BJ (cell line): ENCODE measurements at regions not wholly inside any gene's neighbourhood (a gene's known extent, or its start where the extent isn't known, plus 50 kb on each side); places are given as distances from the start of the nearest gene placed in this dataset.

Experiments used
- CTCF ChIA-PET: fragments of 350-600 bp; formaldehyde crosslinking; extraction: SDS; loops from one replicate; lab custom pipeline; 2021; ENCODE audit warnings: antibody characterized with exemption, inconsistent platforms; lab: Yijun Ruan, JAX
- POLR2A ChIA-PET: fragments of 300-600 bp; sonication (Branson Sonifier 250); formaldehyde crosslinking; extraction: SDS; loops from one replicate; lab custom pipeline; 2021; ENCODE audit warnings: antibody characterized with exemption; lab: Charles Lee
- DNase-seq: peaks from one replicate; pipeline ENCODE4 v3.0.0-alpha.2; 2011; ENCODE audit warnings: low read depth
- H3K27me3 ChIP-seq: 2 replicates; pipeline ENCODE4 v1.6.0; 2011; ENCODE audit warnings: low read length; ENCODE audit not compliant: control insufficient read depth, insufficient read depth
- H3K36me3 ChIP-seq: 2 replicates; pipeline ENCODE4 v1.5.1; 2011; ENCODE audit warnings: low read length; ENCODE audit not compliant: control insufficient read depth, insufficient read depth
- H3K4me3 ChIP-seq: 2 replicates; pipeline ENCODE4 v1.5.1; 2011; ENCODE audit warnings: low read depth, mild to moderate bottlenecking, control low read depth, low read length
- CTCF ChIP-seq: IDR thresholded peaks from 2 replicates; pipeline ENCODE4 v1.5.1; 2011; ENCODE audit warnings: low read depth, mild to moderate bottlenecking, control low read depth, inconsistent platforms, low read length, moderate library complexity; ENCODE audit not compliant: insufficient read depth

- Histone ChIP-seq H3K36me3 (no peaks in the 10 kb centered on the region), H3K4me3 (no peak overlapping the region), H3K27me3 (no peaks in the 10 kb centered on the region)
- POLR2A ChIA-PET = no interaction called here
- no peak for DNase-seq
- CTCF ChIA-PET = no interaction called here
- no peak for TF ChIP-seq CTCF
These were observed 793.5 kb upstream of the HS6ST1 start for GRCh38 chr2:129112181-129112580.

- no peaks in the 10 kb centered on the region for H3K36me3 ChIP-seq
- no peak for TF ChIP-seq CTCF
- POLR2A ChIA-PET = no interaction called here
- no peak overlapping the region for H3K4me3 ChIP-seq
- no peak for DNase-seq
- no peaks in the 10 kb centered on the region for H3K27me3 ChIP-seq
- CTCF ChIA-PET = interaction anchor here (0.7 kb wide), 1 partner anchor 61 kb away, joined by 3 read pairs; no protein-coding TSS in a partner anchor
These were observed 795.1 kb upstream of the HS6ST1 start for GRCh38 chr2:129113776-129114175.

GRCh38 chr2:129117434-129117833, 798.8 kb upstream of the HS6ST1 start:
- POLR2A ChIA-PET = no interaction called here
- no peak overlapping the region for H3K4me3 ChIP-seq
- DNase-seq = no peak
- no peaks in the 10 kb centered on the region for H3K36me3 ChIP-seq
- CTCF ChIA-PET = no interaction called here
- TF ChIP-seq CTCF = no peak
- no peaks in the 10 kb centered on the region for H3K27me3 ChIP-seq

- POLR2A ChIA-PET = no interaction called here
- no peak overlapping the region for H3K4me3 ChIP-seq
- CTCF ChIA-PET = no interaction called here
- H3K27me3 ChIP-seq = no peaks in the 10 kb centered on the region
- no peaks in the 10 kb centered on the region for H3K36me3 ChIP-seq
- no peak for TF ChIP-seq CTCF
- no peak for DNase-seq
These were observed 799.6 kb upstream of the HS6ST1 start for GRCh38 chr2:129118296-129118695.

- CTCF ChIA-PET = no interaction called here
- POLR2A ChIA-PET = no interaction called here
- DNase-seq = no peak
- no peak for TF ChIP-seq CTCF
- no peaks in the 10 kb centered on the region for H3K36me3 ChIP-seq
- H3K4me3 ChIP-seq = no peak overlapping the region
- H3K27me3 ChIP-seq = no peaks in the 10 kb centered on the region
These were observed 810.4 kb upstream of the HS6ST1 start for GRCh38 chr2:129129087-129129486.
